OCI-LY7 (cell line): ENCODE measurements at regions not wholly inside any gene's neighbourhood (a gene's known extent, or its start where the extent isn't known, plus 50 kb on each side); places are given as distances from the start of the nearest gene placed in this dataset.

Experiments used
- BruUV-seq: library from RNA; stranded (reverse); fragments of 400-500 nt; replicated peaks from 2 replicates; lab custom pipeline; 2021; lab: Mats Ljungman, UMichigan
- CTCF ChIA-PET: fragments of 300-600 bp; sonication (Branson Sonifier 250); formaldehyde crosslinking; loops from one replicate; lab custom pipeline; 2022; ENCODE audit warnings: antibody characterized with exemption; ENCODE audit not compliant: unreplicated experiment; lab: Charles Lee
- POLR2A ChIA-PET: fragments of 300-600 bp; sonication (Branson Sonifier 250); formaldehyde crosslinking; loops from one replicate; lab custom pipeline; 2022; ENCODE audit warnings: antibody characterized with exemption; lab: Charles Lee
- DNase-seq: peaks from one replicate; pipeline ENCODE4 v3.0.0-alpha.2; 2015; ENCODE audit warnings: low spot score
- H2AFZ ChIP-seq: fragments of 200-600 bp; sonication (generic), shearing (Covaris generic); 2 replicates; pipeline ENCODE4 v1.6.1; 2014; ENCODE audit warnings: mild to moderate bottlenecking, antibody characterized with exemption, low read length, moderate library complexity
- H3K27ac ChIP-seq: fragments of 200-600 bp; sonication (generic); 2 replicates; pipeline ENCODE4 v1.5.1; 2014; ENCODE audit warnings: mixed run types, low read depth, mild to moderate bottlenecking, moderate library complexity, low read length, inconsistent platforms; ENCODE audit not compliant: poor library complexity, severe bottlenecking
- H3K36me3 ChIP-seq: fragments of 200-600 bp; sonication (generic); 2 replicates; pipeline ENCODE4 v1.6.1; 2014; ENCODE audit warnings: mild to moderate bottlenecking, antibody characterized with exemption, low read length, moderate library complexity, mixed read lengths; ENCODE audit not compliant: insufficient read depth
- H3K4me1 ChIP-seq: fragments of 200-600 bp; sonication (generic); 2 replicates; pipeline ENCODE4 v1.5.1; 2014; ENCODE audit warnings: mild to moderate bottlenecking, low read length; ENCODE audit not compliant: insufficient read depth, poor library complexity, severe bottlenecking
- H3K4me2 ChIP-seq: fragments of 200-600 bp; sonication (generic); 2 replicates; pipeline ENCODE4 v1.6.1; 2014; ENCODE audit warnings: mild to moderate bottlenecking, low read length
- H3K4me3 ChIP-seq: fragments of 200-600 bp; sonication (generic); 2 replicates; pipeline ENCODE4 v1.5.1; 2014; ENCODE audit warnings: mild to moderate bottlenecking, low read depth, low read length; ENCODE audit not compliant: poor library complexity, severe bottlenecking
- H3K79me2 ChIP-seq: fragments of 200-600 bp; sonication (generic); 2 replicates; pipeline ENCODE4 v1.6.1; 2016; ENCODE audit warnings: low read depth, mild to moderate bottlenecking, low read length, moderate library complexity, mixed read lengths; ENCODE audit not compliant: insufficient read depth
- H3K9me2 ChIP-seq: fragments of 200-600 bp; sonication (generic); 2 replicates; pipeline ENCODE4 v1.6.1; 2016; ENCODE audit warnings: mild to moderate bottlenecking, low read length, mixed read lengths; ENCODE audit not compliant: insufficient read depth
- H3K9me3 ChIP-seq: fragments of 200-600 bp; sonication (generic); 2 replicates; pipeline ENCODE4 v1.6.1; 2014; ENCODE audit warnings: mild to moderate bottlenecking, mixed run types, low read length, mixed read lengths
- H4K20me1 ChIP-seq: fragments of 200-600 bp; sonication (generic); 2 replicates; pipeline ENCODE4 v1.6.1; 2014; ENCODE audit warnings: mild to moderate bottlenecking, antibody characterized with exemption, low read length, moderate library complexity, mixed read lengths; ENCODE audit not compliant: insufficient read depth
- CTCF ChIP-seq: fragments of 200-600 bp; sonication (generic); conservative IDR thresholded peaks from 2 replicates; pipeline ENCODE4 v1.5.1; 2014; ENCODE audit warnings: mild to moderate bottlenecking, antibody characterized with exemption, low read length, moderate library complexity, mixed read lengths
- EZH2phosphoT487 ChIP-seq: fragments of 200-600 bp; sonication (generic); IDR thresholded peaks from 2 replicates; pipeline ENCODE4 v1.6.1; 2018; ENCODE audit warnings: low read depth, borderline replicate concordance, mild to moderate bottlenecking, mixed run types, antibody characterized with exemption, low read length, moderate library complexity, mixed read lengths
- intact Hi-C: fragments of 100-400 bp; cut with micrococcal nuclease; formaldehyde crosslinking; loops from one replicate; pipeline ENCODE4 v1.10.0; 2022; ENCODE audit not compliant: unreplicated experiment

GRCh38 chr13:47326061-47326460 lies 429.2 kb upstream of the HTR2A start:
- TF ChIP-seq EZH2phosphoT487 (no peak), CTCF (no peak)
- no peaks in the 10 kb centered on the region for H3K4me1 ChIP-seq
- no peak overlapping the region for H2AFZ ChIP-seq
- no peaks in the 10 kb centered on the region for H3K9me3 ChIP-seq
- ChIA-PET CTCF (no interaction called here), POLR2A (no interaction called here)
- no peaks in the 10 kb centered on the region for H3K79me2 ChIP-seq
- no peak for DNase-seq
- H3K4me3 ChIP-seq, result no peak overlapping the region
- no peaks in the 10 kb centered on the region for H3K36me3 ChIP-seq
- no peaks in the 10 kb centered on the region for H4K20me1 ChIP-seq
- BruUV-seq, result no TSS peak
- intact Hi-C loops, result no loop called here
- H3K4me2 ChIP-seq, result no peak overlapping the region
- H3K9me2 ChIP-seq, result no peaks in the 10 kb centered on the region
- H3K27ac ChIP-seq, result no peak overlapping the region

- no TSS peak for BruUV-seq
- no peaks in the 10 kb centered on the region for H3K79me2 ChIP-seq
- H3K4me1 ChIP-seq, result no peaks in the 10 kb centered on the region
- H3K9me3 ChIP-seq, result no peaks in the 10 kb centered on the region
- H3K27ac ChIP-seq, result no peak overlapping the region
- no peak overlapping the region for H3K4me3 ChIP-seq
- H3K9me2 ChIP-seq, result no peaks in the 10 kb centered on the region
- no peaks in the 10 kb centered on the region for H4K20me1 ChIP-seq
- no peak for DNase-seq
- no peak for TF ChIP-seq CTCF
- TF ChIP-seq EZH2phosphoT487, result no peak
- intact Hi-C loops, result no loop called here
- ChIA-PET POLR2A (no interaction called here), CTCF (no interaction called here)
- no peak overlapping the region for H3K4me2 ChIP-seq
- H2AFZ ChIP-seq, result no peak overlapping the region
- no peaks in the 10 kb centered on the region for H3K36me3 ChIP-seq
These were observed 420.5 kb upstream of the HTR2A start for GRCh38 chr13:47317356-47317755.

- Histone ChIP-seq H3K4me2 (no peak overlapping the region), H4K20me1 (no peaks in the 10 kb centered on the region), H3K79me2 (no peaks in the 10 kb centered on the region), H3K4me3 (no peak overlapping the region), H2AFZ (no peak overlapping the region), H3K9me3 (no peaks in the 10 kb centered on the region), H3K36me3 (no peaks in the 10 kb centered on the region), H3K9me2 (no peaks in the 10 kb centered on the region), H3K4me1 (no peaks in the 10 kb centered on the region), H3K27ac (no peak overlapping the region)
- TF ChIP-seq CTCF (no peak), EZH2phosphoT487 (no peak)
- BruUV-seq, result no TSS peak
- POLR2A ChIA-PET, result interaction anchor here (0.6 kb wide), 1 partner anchor 79 kb away, joined by 3 read pairs; no protein-coding TSS in a partner anchor
- CTCF ChIA-PET, result no interaction called here
- DNase-seq, result no peak
- intact Hi-C loops, result no loop called here
These were observed 413.5 kb upstream of the HTR2A start for GRCh38 chr13:47310401-47310800.
